HepG2 (cell line): ENCODE measurements at regions not wholly inside any gene's neighbourhood (a gene's known extent, or its start where the extent isn't known, plus 50 kb on each side); places are given as distances from the start of the nearest gene placed in this dataset.

ENCODE experiments used
- ATAC-seq: fragments of 200-7000 bp; cut with Tn5 transposase; 3 replicates; pipeline ENCODE4 v1.9.1; 2020; ENCODE audit warnings: mild to moderate bottlenecking, moderate library complexity
- BruUV-seq: library from RNA; stranded (reverse); fragments of 400-500 nt; replicated peaks from 2 replicates; lab custom pipeline; 2021; lab: Mats Ljungman, UMichigan
- CTCF ChIA-PET: fragments of 300-600 bp; formaldehyde crosslinking; extraction: SDS; loops from one replicate; lab custom pipeline; 2021; ENCODE audit warnings: low total read pairs, inconsistent platforms, low intra/inter-chr PET ratio; lab: Yijun Ruan, JAX
- POLR2A ChIA-PET: fragments of 350-600 bp; sonication (Branson Sonifier 250); formaldehyde crosslinking; loops from one replicate; lab custom pipeline; 2020; ENCODE audit warnings: antibody characterized with exemption, inconsistent platforms; lab: Yijun Ruan, JAX
- DNase-seq: peaks from one replicate; pipeline ENCODE4 v3.0.0-alpha.2; 2015; ENCODE audit warnings: low spot score
- FAIRE-seq: peaks from 3 replicates; lab custom pipeline; 2011; peaks lifted over from hg19 to GRCh38; lab: Jason Lieb, UNC
- H2AFZ ChIP-seq: one replicate; pipeline ENCODE4 v1.6.1; 2011; ENCODE audit warnings: low read length, inconsistent platforms
- H3K27ac ChIP-seq: fragments of 300-600 bp; 3 replicates; pipeline ENCODE4 v1.8.0; 2011; ENCODE audit warnings: mixed run types, mild to moderate bottlenecking, mixed read lengths, low read length, inconsistent platforms; ENCODE audit not compliant: insufficient read depth; ENCODE audit errors: extremely low read length
- H3K27me3 ChIP-seq, 2 experiments: fragments of 200-600 bp in 1 of 2; 2 replicates in 1 of 2; 3 replicates in 1 of 2; pipeline versions ENCODE4 v1.6.0 to v1.8.0; 2011; ENCODE audit warnings: low read length in 2 of 2, mild to moderate bottlenecking in 2 of 2, moderate library complexity in 2 of 2, inconsistent platforms in 1 of 2; ENCODE audit not compliant: insufficient read depth in 2 of 2, control insufficient read depth in 1 of 2
- H3K36me3 ChIP-seq, 2 experiments: fragments of 200-600 bp in 1 of 2; replicated peaks in 1 of 2; 2 replicates in 1 of 2; 3 replicates in 1 of 2; pipeline versions ENCODE4 v1.5.1 to v1.8.0; 2011; ENCODE audit warnings: low read length in 2 of 2, inconsistent platforms in 1 of 2; ENCODE audit not compliant: insufficient read depth in 2 of 2, control insufficient read depth in 1 of 2
- H3K4me1 ChIP-seq: 2 replicates; pipeline ENCODE4 v1.5.1; 2012; ENCODE audit warnings: low read length, inconsistent platforms; ENCODE audit not compliant: insufficient read depth
- H3K4me2 ChIP-seq: 2 replicates; pipeline ENCODE4 v1.6.0; 2011; ENCODE audit warnings: low read depth, low read length, inconsistent platforms
- H3K4me3 ChIP-seq, 3 experiments: fragments of 200-600 bp in 1 of 3; sonication (generic), shearing (Covaris generic) in 1 of 3; replicated peaks in 1 of 3; 2 replicates each; pipeline ENCODE4 v1.5.1; 2011 to 2016; ENCODE audit warnings: low read length in 3 of 3, inconsistent platforms in 2 of 3, low read depth in 2 of 3, mild to moderate bottlenecking in 2 of 3, control low read depth in 1 of 3, mixed read lengths in 1 of 3; ENCODE audit not compliant: insufficient read depth in 1 of 3
- H3K79me2 ChIP-seq: one replicate; pipeline ENCODE4 v1.6.1; 2011; ENCODE audit warnings: low read length, inconsistent platforms; ENCODE audit not compliant: insufficient read depth
- H3K9ac ChIP-seq: 2 replicates; pipeline ENCODE4 v1.6.0; 2011; ENCODE audit warnings: mild to moderate bottlenecking, low read depth, low read length, inconsistent platforms; ENCODE audit not compliant: insufficient read depth
- H3K9me3 ChIP-seq: 2 replicates; pipeline ENCODE4 v1.5.1; 2012; ENCODE audit warnings: mild to moderate bottlenecking, low read length
- H4K20me1 ChIP-seq: 2 replicates; pipeline ENCODE4 v1.6.0; 2011; ENCODE audit warnings: inconsistent platforms, mild to moderate bottlenecking, low read length, moderate library complexity; ENCODE audit not compliant: insufficient read depth
- DMTF1 ChIP-seq: sonication (generic); formaldehyde crosslinking; IDR thresholded peaks from 2 replicates; pipeline ENCODE4 v1.4.0; 2020; ENCODE audit warnings: mild to moderate bottlenecking, missing genetic modification reagents
- JUN ChIP-seq: sonication (generic); formaldehyde crosslinking; IDR thresholded peaks from 2 replicates; pipeline ENCODE4 v1.4.0; 2020; ENCODE audit warnings: mild to moderate bottlenecking, missing genetic modification reagents
- MATR3 ChIP-seq: sonication (generic); formaldehyde crosslinking; IDR thresholded peaks from 2 replicates; pipeline ENCODE4 v1.4.0; 2020; ENCODE audit warnings: missing genetic modification reagents
- MXD3 ChIP-seq: IDR thresholded peaks from 2 replicates; pipeline ENCODE4 v1.6.1; 2016; ENCODE audit warnings: mild to moderate bottlenecking, missing biosample characterization, missing genetic modification reagents
- NR2F2 ChIP-seq: IDR thresholded peaks from 2 replicates; pipeline ENCODE4 v1.6.1; 2012; ENCODE audit warnings: low read depth, inconsistent platforms, borderline replicate concordance
- RNF219 ChIP-seq: sonication (generic); formaldehyde crosslinking; IDR thresholded peaks from 2 replicates; pipeline ENCODE4 v1.5.0; 2020; ENCODE audit warnings: mild to moderate bottlenecking, missing genetic modification reagents
- TEAD2 ChIP-seq: sonication (generic); formaldehyde crosslinking; IDR thresholded peaks from 2 replicates; pipeline ENCODE4 v1.9.0; 2021; ENCODE audit warnings: missing genetic modification reagents
- ZIK1 ChIP-seq: sonication (generic); formaldehyde crosslinking; IDR thresholded peaks from 2 replicates; pipeline ENCODE4 v1.5.0; 2020; ENCODE audit warnings: mild to moderate bottlenecking, low read depth, missing genetic modification reagents, borderline replicate concordance
- ZKSCAN5 ChIP-seq: sonication (generic); formaldehyde crosslinking; IDR thresholded peaks from 2 replicates; pipeline ENCODE4 v1.5.1; 2020; ENCODE audit warnings: mild to moderate bottlenecking, missing genetic modification reagents
- ZNF512 ChIP-seq: sonication (generic); formaldehyde crosslinking; IDR thresholded peaks from 2 replicates; pipeline ENCODE4 v1.4.0; 2020; ENCODE audit warnings: mild to moderate bottlenecking, missing genetic modification reagents
- ZNF614 ChIP-seq: IDR thresholded peaks from 2 replicates; pipeline ENCODE4 v1.6.1; 2018; ENCODE audit warnings: missing biosample characterization, missing genetic modification reagents, inconsistent platforms, borderline replicate concordance
- ZNF75D ChIP-seq: sonication (generic); formaldehyde crosslinking; IDR thresholded peaks from 2 replicates; pipeline ENCODE4 v1.8.1; 2023; ENCODE audit warnings: missing genetic modification reagents, mild to moderate bottlenecking, borderline replicate concordance
- ZNF878 ChIP-seq: sonication (generic); formaldehyde crosslinking; IDR thresholded peaks from 2 replicates; pipeline ENCODE4 v1.8.1; 2023; ENCODE audit warnings: mild to moderate bottlenecking, missing genetic modification reagents, moderate library complexity
- WGBS: methylation state at CpG from one replicate; pipeline ENCODE4 v1.1.6; 2017; ENCODE audit warnings: low lambda C conversion rate; 5-methylcytosine and 5-hydroxymethylcytosine counted together
- in situ Hi-C: cut with HindIII; loops from 2 replicates; pipeline ENCODE4 v1.10.0; 2017; ENCODE audit warnings: low pct_unique_long_range_greater_than_20kb; ENCODE audit not compliant: extremely low pct_ligation_motif_present
- intact Hi-C: fragments of 100-400 bp; cut with micrococcal nuclease; formaldehyde crosslinking; loops from one replicate; pipeline ENCODE4 v1.10.0; 2022; ENCODE audit not compliant: unreplicated experiment

- POLR2A ChIA-PET = no interaction called here
- no TSS peak for BruUV-seq
- H4K20me1 ChIP-seq = no peaks in the 10 kb centered on the region
- H3K4me3 ChIP-seq = no peak overlapping the region
- H3K4me1 ChIP-seq = peaks cover 11% of the 10 kb centered on the region; the same call in 1 of the 2 replicates
- no peak overlapping the region for H3K27ac ChIP-seq
- ATAC-seq (no peak), DNase-seq (no peak), FAIRE-seq (no peak)
- H3K27me3 ChIP-seq = no peaks in the 10 kb centered on the region; a peak in 1 of 5 replicates
- CTCF ChIA-PET = no interaction called here
- in situ Hi-C loops = no loop called here
- H3K9ac ChIP-seq = no peak overlapping the region
- no peak overlapping the region for H3K4me2 ChIP-seq
- intact Hi-C loops = no loop called here
- H3K36me3 ChIP-seq = no peaks in the 10 kb centered on the region
- H3K9me3 ChIP-seq = no peaks in the 10 kb centered on the region
- no peak for TF ChIP-seq DMTF1
- no peaks in the 10 kb centered on the region for H3K79me2 ChIP-seq
- no peak overlapping the region for H2AFZ ChIP-seq
Observed at GRCh38 chr18:42264497-42264896, 309.5 kb downstream of the PIK3C3 start.

- FAIRE-seq = no peak
- Histone ChIP-seq H3K4me3 (no peak overlapping the region), H2AFZ (no peak overlapping the region), H3K9ac (no peak overlapping the region), H4K20me1 (no peaks in the 10 kb centered on the region), H3K9me3 (no peaks in the 10 kb centered on the region), H3K4me2 (no peak overlapping the region), H3K4me1 (no peaks in the 10 kb centered on the region), H3K36me3 (no peaks in the 10 kb centered on the region), H3K27ac (no peak overlapping the region), H3K79me2 (no peaks in the 10 kb centered on the region), H3K27me3 (no peaks in the 10 kb centered on the region)
- ChIA-PET POLR2A (no interaction called here), CTCF (no interaction called here)
- 46% methylated on average over 7 of the region's 7 CpGs for WGBS
- ATAC-seq = no peak
- intact Hi-C loops = no loop called here
- no peak for DNase-seq
- in situ Hi-C loops = no loop called here
- no TSS peak for BruUV-seq
- TF ChIP-seq ZNF614 (CRISPR knock-in tag) = no peak
- TF ChIP-seq ZNF512 (CRISPR knock-in tag) = no peak
- TF ChIP-seq ZIK1 = no peak
- TF ChIP-seq NR2F2 = no peak
- TF ChIP-seq ZKSCAN5 (CRISPR knock-in tag) = no peak
- no peak for TF ChIP-seq JUN (CRISPR knock-in tag)
- TF ChIP-seq ZNF75D = no peak
- no peak for TF ChIP-seq MATR3 (CRISPR knock-in tag)
- no peak for TF ChIP-seq TEAD2 (CRISPR knock-in tag)
- TF ChIP-seq RNF219 (CRISPR knock-in tag) = no peak
- TF ChIP-seq MXD3 (CRISPR knock-in tag) = no peak
- no peak for TF ChIP-seq ZNF878 (CRISPR knock-in tag)
Observed at GRCh38 chr18:42268186-42268725, 313.2 kb downstream of the PIK3C3 start.
